ENCODE measurements at regions not wholly inside any gene's neighbourhood (a gene's known extent, or its start where the extent isn't known, plus 50 kb on each side); places are given as distances from the start of the nearest gene placed in this dataset.

- H3K27me3 Mint-ChIP-seq: no peaks in the 10 kb centered on the region
- no peaks in the 10 kb centered on the region for H3K36me3 Mint-ChIP-seq (ENCODE audit: insufficient read depth)
- no peak for DNase-seq (ENCODE audit: low spot score, unreplicated experiment)
- H3K4me1 Mint-ChIP-seq (ENCODE audit: low read depth): no peaks in the 10 kb centered on the region
- no peak for TF ChIP-seq CTCF (IDR thresholded peaks at IDR 0.05; ENCODE audit: unreplicated experiment)
- no peak overlapping the region for H3K4me3 Mint-ChIP-seq (ENCODE audit: low read depth)
- no peak overlapping the region for H3K27ac Mint-ChIP-seq
- H3K9me3 Mint-ChIP-seq (ENCODE audit: low read depth): peaks cover 3% of the 10 kb centered on the region
Measured at GRCh38 chr2:143877056-143877455, 642.9 kb downstream of the ZEB2 start.

DNA sequence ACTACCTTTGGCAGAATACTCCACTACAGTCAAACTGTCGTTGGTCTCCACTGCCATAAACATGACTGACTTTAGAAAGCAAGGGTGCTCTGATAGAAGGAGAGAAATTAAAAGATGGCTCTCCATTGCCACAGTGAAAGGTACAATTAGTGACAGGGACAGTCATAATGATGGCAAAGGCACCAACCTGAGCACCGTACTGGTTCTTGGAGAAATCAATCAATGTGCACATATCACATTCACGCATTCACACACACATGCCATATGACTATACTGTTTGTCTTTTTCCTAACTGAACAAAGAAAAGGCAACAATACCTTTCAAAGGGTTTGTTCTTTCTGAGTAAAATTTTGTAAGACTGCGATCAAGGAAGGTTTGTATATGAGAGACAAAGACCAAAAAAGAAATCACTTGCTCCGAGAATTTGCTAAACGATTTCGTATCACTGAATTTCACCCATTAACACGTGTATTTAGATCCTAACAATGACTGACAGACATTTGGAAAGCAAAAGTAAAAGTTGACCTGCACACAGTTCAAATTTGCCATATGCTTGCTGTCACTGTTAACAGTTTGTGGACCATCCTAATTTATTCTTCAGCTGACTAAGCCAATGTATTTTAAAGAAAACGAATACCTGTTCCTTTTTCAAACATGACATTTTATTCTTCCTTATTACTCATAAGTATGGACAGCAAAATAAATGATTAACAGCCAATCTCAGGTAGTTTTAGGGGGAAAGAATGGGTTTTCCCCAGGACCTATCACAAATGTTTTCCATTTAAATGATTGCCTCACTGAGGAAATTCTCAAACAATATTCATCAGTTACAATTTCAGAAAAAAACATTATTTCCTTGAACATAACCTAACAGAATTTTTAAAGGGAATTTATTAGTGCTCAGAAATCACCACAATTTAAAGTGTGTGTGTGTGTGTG is 644.4 kb downstream of the ZEB2 start:
- H3K4me3 Mint-ChIP-seq (ENCODE audit: low read depth): no peak overlapping the region
- H3K36me3 Mint-ChIP-seq (ENCODE audit: insufficient read depth): peaks cover under 1% of the 10 kb centered on the region
- DNase-seq (ENCODE audit: low spot score, unreplicated experiment): no peak
- no peak for TF ChIP-seq CTCF (IDR thresholded peaks at IDR 0.05; ENCODE audit: unreplicated experiment)
- no peaks in the 10 kb centered on the region for H3K27me3 Mint-ChIP-seq
- H3K4me1 Mint-ChIP-seq (ENCODE audit: low read depth): no peaks in the 10 kb centered on the region
- H3K9me3 Mint-ChIP-seq (ENCODE audit: low read depth): peaks cover 10% of the 10 kb centered on the region
- no peak overlapping the region for H3K27ac Mint-ChIP-seq

DNA sequence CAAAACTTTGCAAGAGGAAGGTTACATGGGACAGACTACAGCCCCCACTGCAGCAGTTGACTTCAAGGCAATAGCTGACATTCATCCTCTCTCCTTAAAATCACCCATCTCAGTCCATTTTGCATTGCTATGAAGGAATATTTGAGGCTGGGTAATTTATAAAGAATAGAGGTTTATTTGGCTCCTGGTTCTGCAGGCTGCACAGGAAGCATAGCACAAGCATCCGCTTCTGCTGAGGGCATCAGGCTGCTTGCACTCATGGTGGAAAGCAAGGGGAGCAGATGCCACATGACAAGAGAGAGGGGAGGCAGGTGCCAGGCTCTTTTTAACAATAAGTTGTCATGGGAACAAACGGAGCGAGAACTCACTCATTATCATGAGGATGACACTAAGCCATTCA is 646.0 kb downstream of the ZEB2 start:
- no peak overlapping the region for H3K27ac Mint-ChIP-seq
- H3K27me3 Mint-ChIP-seq: no peaks in the 10 kb centered on the region

GRCh38 chr2:143870696-143871095 is 649.2 kb downstream of the ZEB2 start:
- no peak for DNase-seq (ENCODE audit: low spot score, unreplicated experiment)
- no peaks in the 10 kb centered on the region for H3K4me1 Mint-ChIP-seq (ENCODE audit: low read depth)
- H3K27me3 Mint-ChIP-seq: no peaks in the 10 kb centered on the region
- peaks cover 17% of the 10 kb centered on the region for H3K9me3 Mint-ChIP-seq (ENCODE audit: low read depth)
- H3K27ac Mint-ChIP-seq: no peak overlapping the region
- H3K4me3 Mint-ChIP-seq (ENCODE audit: low read depth): no peak overlapping the region
- TF ChIP-seq CTCF (IDR thresholded peaks at IDR 0.05; ENCODE audit: unreplicated experiment): no peak
- peaks cover 3% of the 10 kb centered on the region for H3K36me3 Mint-ChIP-seq (ENCODE audit: insufficient read depth)

More for the DNA sequence above, 646.0 kb downstream of the ZEB2 start:
- no peak for TF ChIP-seq CTCF (IDR thresholded peaks at IDR 0.05; ENCODE audit: unreplicated experiment)
- peaks cover 3% of the 10 kb centered on the region for H3K36me3 Mint-ChIP-seq (ENCODE audit: insufficient read depth)
- peaks cover 16% of the 10 kb centered on the region for H3K9me3 Mint-ChIP-seq (ENCODE audit: low read depth)
- H3K4me3 Mint-ChIP-seq (ENCODE audit: low read depth): no peak overlapping the region
- no peaks in the 10 kb centered on the region for H3K4me1 Mint-ChIP-seq (ENCODE audit: low read depth)
- no peak for DNase-seq (ENCODE audit: low spot score, unreplicated experiment)

DNA sequence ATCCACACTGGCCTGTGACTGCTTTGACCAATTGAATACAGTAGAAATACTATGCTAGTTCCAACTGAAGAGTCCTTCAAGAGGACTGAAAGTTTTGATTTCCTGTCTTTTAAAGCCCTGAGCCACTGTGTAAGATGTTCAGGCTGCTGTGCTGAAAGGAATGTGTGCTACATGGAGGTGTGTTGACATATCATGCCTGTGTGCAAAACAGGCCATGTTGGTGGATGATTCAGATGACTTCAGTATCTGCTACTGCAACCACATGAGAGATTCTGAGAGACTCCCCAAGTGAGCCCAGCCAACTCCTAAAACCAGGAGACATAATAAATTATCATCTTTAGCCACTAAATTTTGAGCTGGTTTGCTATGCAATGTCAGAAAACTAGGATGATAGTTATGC is 662.9 kb downstream of the ZEB2 start:
- H3K4me3 Mint-ChIP-seq (ENCODE audit: low read depth): no peak overlapping the region
- no peak for DNase-seq (ENCODE audit: low spot score, unreplicated experiment)
- no peaks in the 10 kb centered on the region for H3K27me3 Mint-ChIP-seq
- H3K36me3 Mint-ChIP-seq (ENCODE audit: insufficient read depth): no peaks in the 10 kb centered on the region
- no peaks in the 10 kb centered on the region for H3K4me1 Mint-ChIP-seq (ENCODE audit: low read depth)
- TF ChIP-seq CTCF (IDR thresholded peaks at IDR 0.05; ENCODE audit: unreplicated experiment): no peak
- peaks cover 4% of the 10 kb centered on the region for H3K9me3 Mint-ChIP-seq (ENCODE audit: low read depth)
- H3K27ac Mint-ChIP-seq: no peak overlapping the region

Data from progenitor cell of endocrine pancreas (in vitro differentiated cells).